ENCODE measurements at regions not wholly inside any gene's neighbourhood (a gene's known extent, or its start where the extent isn't known, plus 50 kb on each side); places are given as distances from the start of the nearest gene placed in this dataset.

DNA sequence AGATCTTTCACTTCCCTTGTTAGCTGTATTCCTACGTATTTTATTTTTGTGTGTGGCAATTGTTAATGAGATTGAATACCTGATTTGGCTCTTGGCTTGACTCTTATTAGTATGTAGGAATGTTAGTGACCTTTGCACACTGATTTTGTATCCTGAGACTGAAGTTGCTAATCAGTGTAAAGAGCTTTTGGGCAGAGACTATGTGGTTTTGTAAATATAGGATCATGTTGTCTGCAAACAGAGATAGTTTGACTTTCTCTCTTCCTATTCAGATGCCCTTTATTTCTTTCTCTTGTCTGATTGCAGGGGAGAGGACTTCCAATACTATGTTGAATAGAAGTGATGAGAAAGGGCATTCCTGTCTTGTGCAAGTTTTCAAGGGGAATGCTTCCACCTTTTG is 160.3 kb upstream of the PCDH20 start:
- TF ChIP-seq GATA2 (IDR thresholded peaks at IDR 0.05; ENCODE audit: low read depth, low read length): no peak
- TF ChIP-seq GATA3 (IDR thresholded peaks at IDR 0.05; ENCODE audit: low read depth, low read length): no peak
